Hepatocyte (in vitro differentiated cells): ENCODE measurements at regions not wholly inside any gene's neighbourhood (a gene's known extent, or its start where the extent isn't known, plus 50 kb on each side); places are given as distances from the start of the nearest gene placed in this dataset.

Source experiments
- DNase-seq: peaks from one replicate; pipeline ENCODE4 v3.0.0-alpha.2; 2016; ENCODE audit warnings: low spot score
- H2AFZ ChIP-seq: fragments of 200-600 bp; sonication (generic); 2 replicates; pipeline ENCODE4 v1.6.0; 2016; ENCODE audit warnings: antibody characterized with exemption, mild to moderate bottlenecking
- H3K27ac ChIP-seq: fragments of 200-600 bp; sonication (generic); 2 replicates; pipeline ENCODE4 v1.5.1; 2016; ENCODE audit warnings: mild to moderate bottlenecking
- H3K27me3 ChIP-seq: fragments of 200-600 bp; sonication (generic); 2 replicates; pipeline ENCODE4 v1.6.1; 2016
- H3K36me3 ChIP-seq: fragments of 200-600 bp; sonication (generic); replicated peaks from 2 replicates; pipeline ENCODE4 v1.5.1; 2016; ENCODE audit warnings: low read depth; ENCODE audit not compliant: insufficient read depth
- H3K4me1 ChIP-seq: fragments of 200-600 bp; sonication (generic); 2 replicates; pipeline ENCODE4 v1.5.1; 2016; ENCODE audit warnings: mild to moderate bottlenecking, moderate library complexity; ENCODE audit not compliant: insufficient read depth
- H3K4me2 ChIP-seq: fragments of 200-600 bp; sonication (generic); 2 replicates; pipeline ENCODE4 v1.6.0; 2016
- H3K4me3 ChIP-seq: fragments of 200-600 bp; sonication (generic); 2 replicates; pipeline ENCODE4 v1.5.1; 2016; ENCODE audit warnings: mild to moderate bottlenecking
- H3K79me2 ChIP-seq: fragments of 200-600 bp; sonication (generic); 2 replicates; pipeline ENCODE4 v1.6.0; 2017; ENCODE audit warnings: mild to moderate bottlenecking
- H3K9me2 ChIP-seq: fragments of 200-600 bp; sonication (generic); replicated peaks from 2 replicates; pipeline ENCODE4 v1.6.0; 2017; ENCODE audit warnings: mild to moderate bottlenecking; ENCODE audit not compliant: insufficient read depth
- H3K9me3 ChIP-seq: fragments of 200-600 bp; sonication (generic); 2 replicates; pipeline ENCODE4 v1.5.1; 2016; ENCODE audit warnings: low read depth, mild to moderate bottlenecking
- H4K20me1 ChIP-seq: fragments of 200-600 bp; sonication (generic); 2 replicates; pipeline ENCODE4 v1.6.0; 2016; ENCODE audit warnings: mild to moderate bottlenecking; ENCODE audit not compliant: insufficient read depth, poor library complexity, severe bottlenecking
- CTCF ChIP-seq: fragments of 200-600 bp; sonication (generic); IDR thresholded peaks from 2 replicates; pipeline ENCODE4 v1.5.1; 2016; ENCODE audit warnings: antibody characterized with exemption, mild to moderate bottlenecking; ENCODE audit not compliant: poor library complexity
- EZH2 ChIP-seq: fragments of 200-600 bp; sonication (generic); IDR thresholded peaks from 2 replicates; pipeline ENCODE4 v1.6.1; 2016; ENCODE audit warnings: antibody characterized with exemption, mild to moderate bottlenecking, borderline replicate concordance
- EZH2phosphoT487 ChIP-seq: fragments of 200-600 bp; sonication (generic); IDR thresholded peaks from one replicate; pipeline ENCODE4 v1.6.1; 2018; ENCODE audit warnings: antibody characterized with exemption, mild to moderate bottlenecking, low read depth, moderate library complexity; ENCODE audit not compliant: unreplicated experiment, severe bottlenecking
- WGBS: methylation state at CpG from one replicate; pipeline ENCODE4 v1.1.6; 2016; ENCODE audit warnings: low lambda C conversion rate; ENCODE audit errors: missing lambda C conversion rate; 5-methylcytosine and 5-hydroxymethylcytosine counted together

DNA sequence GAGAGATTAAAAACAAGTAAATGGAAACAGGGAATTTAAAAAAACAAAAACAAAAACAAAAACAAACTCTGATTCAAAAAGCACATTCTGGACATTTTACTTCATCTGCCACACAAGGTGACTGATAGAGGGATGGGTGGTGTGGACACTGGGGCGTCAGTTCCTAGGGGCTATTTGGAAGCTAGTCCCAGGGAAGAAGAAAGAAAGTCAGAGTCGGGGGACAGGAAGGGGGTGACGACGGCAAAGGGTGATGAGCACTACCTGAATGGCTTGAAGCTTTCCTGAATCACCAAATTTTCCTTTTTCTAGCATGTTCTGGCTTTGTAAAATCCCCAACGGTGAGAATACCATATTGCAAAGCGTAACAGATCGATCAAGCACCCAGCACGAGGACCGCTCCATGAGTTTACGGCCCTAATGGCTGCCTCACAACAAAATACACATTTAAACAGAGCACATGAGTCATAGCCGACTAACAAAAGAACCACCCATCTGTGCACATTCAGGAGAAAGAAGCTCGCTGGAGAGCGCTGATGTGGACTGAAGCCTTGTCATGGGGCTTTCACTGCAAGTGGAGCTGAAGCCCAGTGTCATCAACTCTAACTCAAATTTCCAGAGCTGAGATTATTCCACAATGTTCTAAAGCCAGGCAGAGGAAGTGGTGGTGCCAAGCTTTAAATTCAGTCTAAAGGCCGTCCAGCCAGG, 178.9 kb downstream of the LNPK start:
- TF ChIP-seq EZH2 (no peak), EZH2phosphoT487 (no peak), CTCF (no peak)
- no peaks in the 10 kb centered on the region for H3K9me3 ChIP-seq
- no peak overlapping the region for H3K4me3 ChIP-seq
- no peaks in the 10 kb centered on the region for H3K27me3 ChIP-seq
- no peak overlapping the region for H3K27ac ChIP-seq
- H3K79me2 ChIP-seq, result no peaks in the 10 kb centered on the region
- H3K9me2 ChIP-seq, result no peaks in the 10 kb centered on the region
- H4K20me1 ChIP-seq, result no peaks in the 10 kb centered on the region
- H3K36me3 ChIP-seq, result no peaks in the 10 kb centered on the region
- no peaks in the 10 kb centered on the region for H3K4me1 ChIP-seq
- WGBS, result 94% methylated on average over 14 of the region's 14 CpGs
- H2AFZ ChIP-seq, result no peak overlapping the region
- DNase-seq, result no peak
- no peak overlapping the region for H3K4me2 ChIP-seq

DNA sequence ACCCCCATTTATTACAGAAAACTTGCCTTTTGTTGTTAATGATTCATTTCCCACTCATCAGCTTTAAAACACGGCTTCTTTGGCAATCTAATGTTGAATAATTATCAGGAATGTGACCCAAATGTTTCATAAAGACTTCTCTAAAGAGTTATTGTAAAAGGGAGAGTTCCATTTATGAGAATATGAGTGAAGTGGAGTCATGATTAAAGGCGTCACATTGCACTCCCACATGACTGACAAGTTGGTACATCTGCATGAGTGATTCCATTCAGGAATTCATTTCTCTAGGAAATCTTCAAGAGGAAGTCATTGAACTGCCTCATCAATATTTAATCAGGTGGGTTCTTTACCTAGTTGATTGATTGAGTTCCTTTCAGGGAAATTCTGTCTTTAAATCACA, 184.8 kb downstream of the LNPK start:
- Histone ChIP-seq H3K79me2 (no peaks in the 10 kb centered on the region), H3K27me3 (no peaks in the 10 kb centered on the region), H4K20me1 (no peaks in the 10 kb centered on the region), H3K9me3 (peaks cover 13% of the 10 kb centered on the region), H2AFZ (no peak overlapping the region), H3K4me2 (no peak overlapping the region), H3K4me1 (no peaks in the 10 kb centered on the region), H3K36me3 (no peaks in the 10 kb centered on the region), H3K27ac (no peak overlapping the region), H3K4me3 (no peak overlapping the region), H3K9me2 (no peaks in the 10 kb centered on the region)
- no peak for TF ChIP-seq EZH2
- TF ChIP-seq CTCF, result no peak
- TF ChIP-seq EZH2phosphoT487, result no peak
- 87% methylated on average over 2 of the region's 2 CpGs for WGBS
- no peak for DNase-seq

DNA sequence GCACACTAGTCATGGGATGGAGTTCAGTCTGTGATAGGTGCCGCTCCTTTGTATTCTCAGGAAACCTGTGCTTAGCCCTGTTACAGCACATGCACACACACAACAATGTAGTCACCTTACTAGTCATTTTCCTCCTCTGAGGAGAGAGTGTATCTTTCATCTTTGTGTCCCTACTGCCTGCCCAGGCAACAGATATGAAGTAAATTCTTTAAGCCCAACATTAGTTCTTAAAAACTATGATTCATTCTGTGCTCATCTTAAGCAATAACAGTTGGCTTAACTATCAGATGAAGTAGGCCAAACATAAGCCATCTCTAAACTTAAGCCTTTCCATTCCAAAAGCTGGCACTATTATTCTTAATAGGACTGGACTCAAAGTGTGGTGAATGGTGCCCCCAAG, 186.5 kb downstream of the LNPK start:
- H3K27ac ChIP-seq, result no peak overlapping the region
- no peak for TF ChIP-seq CTCF
- no peak for TF ChIP-seq EZH2phosphoT487
- TF ChIP-seq EZH2, result no peak
- WGBS, result 100% methylated on average over 1 of the region's 1 CpG
- H3K4me1 ChIP-seq, result no peaks in the 10 kb centered on the region
- H3K4me3 ChIP-seq, result no peak overlapping the region
- H3K27me3 ChIP-seq, result no peaks in the 10 kb centered on the region
- no peaks in the 10 kb centered on the region for H3K36me3 ChIP-seq
- no peaks in the 10 kb centered on the region for H3K9me2 ChIP-seq
- no peaks in the 10 kb centered on the region for H4K20me1 ChIP-seq
- H3K9me3 ChIP-seq, result peaks cover 13% of the 10 kb centered on the region
- no peak overlapping the region for H2AFZ ChIP-seq
- H3K79me2 ChIP-seq, result no peaks in the 10 kb centered on the region
- no peak for DNase-seq
- H3K4me2 ChIP-seq, result no peak overlapping the region
